COLO829 (cell line): ENCODE measurements at regions not wholly inside any gene's neighbourhood (a gene's known extent, or its start where the extent isn't known, plus 50 kb on each side); places are given as distances from the start of the nearest gene placed in this dataset.
A peak's percentile ranks its signal among the peaks of the same experiment; 100 is the strongest.

Experiments used
- DNase-seq: peaks from one replicate; pipeline ENCODE4 v3.0.0; 2012; ENCODE audit warnings: low spot score

DNA sequence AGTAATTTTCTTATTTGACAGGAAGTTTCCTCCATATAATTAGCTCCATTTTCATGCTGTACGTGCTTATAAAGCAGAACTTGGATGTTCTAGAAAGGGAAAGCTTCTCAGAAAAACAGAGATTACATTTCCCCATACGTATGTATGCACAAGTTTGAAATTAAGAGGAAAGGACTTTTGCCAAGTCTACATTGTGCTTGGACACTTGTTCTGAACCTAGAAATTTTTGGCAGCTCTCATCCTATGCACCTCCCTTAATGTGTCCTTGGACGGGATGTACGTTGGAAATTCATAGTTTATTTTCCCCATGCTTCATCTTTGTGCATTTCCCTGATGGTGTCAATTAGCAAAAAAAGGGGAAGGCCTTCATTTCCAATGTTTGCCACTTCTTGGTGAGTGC lies 322.7 kb downstream of the BLID start:
- no peak for DNase-seq

DNA sequence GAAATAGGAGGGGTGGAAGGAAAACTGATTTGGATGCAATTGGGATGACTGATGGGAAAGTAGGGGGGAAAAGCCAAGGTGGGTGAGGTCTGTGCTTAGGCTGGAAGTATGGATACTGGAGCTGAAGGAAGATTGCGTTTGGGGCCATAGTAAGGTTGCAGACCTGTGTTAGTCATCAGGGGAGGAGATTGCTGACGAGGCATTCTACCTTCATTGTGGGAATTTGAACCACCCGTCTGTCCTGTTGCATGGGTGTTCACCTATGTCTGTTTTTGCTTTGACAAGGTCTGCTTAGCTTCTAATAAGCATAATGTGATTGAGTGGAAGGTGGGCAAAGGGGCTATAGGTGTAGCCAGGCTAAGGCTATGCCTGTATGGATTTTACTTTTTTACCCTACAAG lies 323.8 kb downstream of the BLID start:
- DNase-seq = no peak

DNA sequence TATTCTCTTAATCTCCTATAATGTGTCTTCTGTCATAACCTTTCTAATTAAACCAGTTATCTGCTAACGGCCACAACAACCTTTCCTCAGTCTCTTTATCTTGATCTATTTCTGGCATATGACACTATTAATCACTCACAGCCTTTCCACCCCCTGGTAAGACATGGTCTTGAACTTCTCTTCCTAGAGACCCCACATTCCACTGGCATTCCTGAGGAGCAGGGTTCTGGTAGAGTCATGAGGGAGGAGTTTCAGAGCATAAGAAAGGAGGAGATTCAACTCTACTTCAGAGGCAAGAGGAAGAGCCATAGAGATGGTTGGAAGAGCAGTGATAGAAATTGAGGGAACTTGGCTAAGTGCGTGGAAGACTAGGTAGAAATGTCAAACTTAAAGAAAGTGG lies 325.6 kb downstream of the BLID start:
- DNase-seq = no peak

GRCh38 chr11:121780971-121781370 lies 328.2 kb upstream of the SORL1-AS1 start:
- DNase-seq = no peak

- no peak for DNase-seq
Measured at GRCh38 chr11:121777056-121777455, 324.3 kb upstream of the SORL1-AS1 start.

- no peak for DNase-seq
Measured at GRCh38 chr11:121775276-121775675, 322.5 kb upstream of the SORL1-AS1 start.

DNA sequence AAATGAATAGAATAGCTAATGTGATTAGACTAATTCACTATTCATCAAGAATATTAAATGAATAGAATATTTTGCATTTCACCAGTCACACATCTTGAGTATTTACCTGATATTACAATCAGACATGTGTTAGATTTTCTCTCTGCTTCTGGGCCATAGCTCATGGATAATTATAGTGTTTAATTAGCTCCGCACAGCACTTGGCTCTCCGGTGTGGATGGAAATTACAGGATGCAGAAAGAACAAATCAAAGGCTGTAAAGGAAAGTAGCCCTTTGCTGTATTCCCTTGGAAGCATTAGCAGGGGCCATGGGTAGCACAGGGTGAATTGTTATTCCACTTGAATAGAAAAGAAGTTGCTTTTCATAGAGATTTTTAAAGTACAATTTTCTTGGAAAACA lies 320.3 kb upstream of the SORL1-AS1 start:
- no peak for DNase-seq

DNA sequence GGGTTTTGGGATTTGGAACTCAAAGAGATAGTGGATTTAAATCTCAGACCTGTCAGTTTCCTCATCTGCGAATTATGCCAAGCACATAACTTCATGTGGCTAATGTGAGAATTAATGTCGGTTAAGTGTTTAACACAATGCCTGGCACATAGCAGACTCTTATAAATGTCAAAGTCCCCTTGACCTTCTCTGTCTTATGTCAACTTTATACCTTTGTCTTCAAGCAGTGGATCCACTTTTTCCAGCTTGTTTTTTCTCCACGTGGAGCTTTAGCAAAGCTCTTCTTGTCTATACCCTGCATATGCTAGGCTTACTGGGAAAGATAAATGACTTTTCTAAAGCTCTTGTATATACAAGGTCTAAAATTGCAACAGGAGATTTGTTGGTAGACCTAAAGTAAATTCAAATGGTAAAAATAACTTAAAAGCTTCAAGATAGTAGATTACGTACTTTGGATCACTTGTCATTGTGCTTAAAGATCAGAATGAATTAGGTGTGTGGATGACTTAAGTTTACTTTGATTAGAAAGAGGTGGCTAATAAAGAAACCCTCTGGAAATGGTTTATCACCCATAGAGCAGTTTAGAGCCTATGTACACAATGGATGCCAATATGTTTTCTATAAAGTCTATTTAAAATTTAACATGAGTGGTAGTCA lies 318.3 kb upstream of the SORL1-AS1 start:
- DNase-seq = no peak

GRCh38 chr11:121769191-121769590 lies 316.4 kb upstream of the SORL1-AS1 start:
- DNase-seq = no peak

DNA sequence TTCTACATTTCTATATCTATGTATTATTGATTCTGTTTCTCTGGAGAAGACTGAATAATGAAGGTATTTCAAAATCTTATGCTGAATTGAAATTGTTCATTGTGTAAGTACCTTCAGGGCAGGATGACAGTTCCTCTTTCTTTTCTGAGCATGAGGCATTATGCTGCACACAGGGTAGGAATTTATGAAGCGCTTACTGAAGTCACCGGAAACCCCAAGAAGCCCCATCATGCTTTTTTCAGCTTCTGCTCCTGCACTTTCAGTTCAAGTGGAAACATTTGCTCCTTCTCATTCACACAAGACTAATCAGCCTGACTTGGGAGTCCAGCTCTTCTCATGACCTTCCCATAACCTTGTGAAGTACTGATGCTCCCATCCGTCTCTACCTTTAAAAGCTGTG lies 314.7 kb upstream of the SORL1-AS1 start:
- DNase-seq = peak; percentile 5

- DNase-seq = no peak
Measured at GRCh38 chr11:121766991-121767390, 314.2 kb upstream of the SORL1-AS1 start.

GRCh38 chr11:121766166-121766565 lies 313.4 kb upstream of the SORL1-AS1 start:
- no peak for DNase-seq

DNA sequence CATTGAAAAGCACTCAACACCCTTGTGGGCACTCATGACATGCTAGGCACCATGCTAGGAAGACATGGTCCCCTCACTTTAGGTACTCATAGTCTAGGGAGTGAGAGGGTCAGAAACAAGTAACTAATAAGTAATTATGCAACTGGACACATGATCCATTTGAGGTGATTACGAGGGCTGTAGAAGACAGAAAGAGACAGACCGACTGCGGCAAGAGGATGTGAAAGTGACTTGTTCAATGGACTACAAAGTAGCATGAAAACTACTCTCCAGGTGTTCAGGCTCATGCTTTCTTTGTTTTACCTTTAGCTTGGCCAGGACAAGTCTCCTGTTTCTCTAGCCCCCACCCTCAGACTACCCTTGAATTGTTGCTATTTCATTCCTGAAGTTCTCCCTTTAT lies 310.8 kb upstream of the SORL1-AS1 start:
- no peak for DNase-seq

GRCh38 chr11:121762820-121763219 lies 310.1 kb upstream of the SORL1-AS1 start:
- DNase-seq = no peak

DNA sequence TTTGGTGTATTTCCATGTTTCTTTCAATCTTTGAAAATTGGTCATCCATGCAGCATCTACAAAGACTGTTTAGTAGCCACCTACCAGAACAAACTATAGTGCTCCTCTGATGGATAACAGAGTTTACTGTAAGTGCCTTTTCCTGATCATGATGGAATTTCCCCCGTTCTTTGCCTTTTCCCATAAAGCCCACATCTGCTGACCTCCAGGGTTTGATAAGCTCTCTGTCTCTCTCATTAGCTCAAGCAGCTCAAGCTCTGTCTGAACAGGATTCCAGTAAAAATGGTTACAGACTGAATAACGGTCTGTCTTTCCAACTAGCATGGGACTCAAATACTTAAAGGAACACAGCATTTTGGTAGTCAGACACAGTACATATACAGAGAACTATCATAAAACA lies 308.4 kb upstream of the SORL1-AS1 start:
- no peak for DNase-seq

DNA sequence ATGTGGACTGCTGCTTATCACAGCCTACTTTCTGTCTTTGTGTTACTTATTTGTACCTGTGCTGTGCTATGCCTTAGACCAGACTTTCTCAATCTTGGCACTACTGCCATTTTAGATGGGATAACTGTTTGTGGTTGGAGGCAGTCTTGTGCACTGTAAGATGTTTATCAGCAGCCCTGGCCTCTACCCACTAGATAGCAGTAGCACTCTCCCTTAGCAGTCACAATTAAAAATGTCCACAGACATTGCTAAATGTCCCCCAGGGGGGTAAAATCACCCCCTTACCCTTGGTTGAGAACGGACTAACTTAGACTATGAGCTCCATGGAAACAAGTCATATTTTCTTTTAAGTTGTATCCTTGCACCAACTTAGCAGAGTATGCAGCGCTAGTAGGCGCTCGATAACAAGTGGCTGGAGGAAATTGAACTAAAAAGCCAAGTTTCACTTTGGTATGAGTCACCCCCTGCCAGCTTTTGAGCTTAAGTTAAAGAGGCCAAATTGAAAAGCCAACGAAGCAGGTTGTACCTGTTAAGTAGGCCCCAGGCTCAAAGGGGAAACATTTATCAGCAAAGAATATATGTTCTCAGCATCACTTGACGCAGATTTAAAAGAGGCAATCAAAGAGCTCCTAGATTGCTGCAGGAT lies 304.8 kb upstream of the SORL1-AS1 start:
- no peak for DNase-seq

DNA sequence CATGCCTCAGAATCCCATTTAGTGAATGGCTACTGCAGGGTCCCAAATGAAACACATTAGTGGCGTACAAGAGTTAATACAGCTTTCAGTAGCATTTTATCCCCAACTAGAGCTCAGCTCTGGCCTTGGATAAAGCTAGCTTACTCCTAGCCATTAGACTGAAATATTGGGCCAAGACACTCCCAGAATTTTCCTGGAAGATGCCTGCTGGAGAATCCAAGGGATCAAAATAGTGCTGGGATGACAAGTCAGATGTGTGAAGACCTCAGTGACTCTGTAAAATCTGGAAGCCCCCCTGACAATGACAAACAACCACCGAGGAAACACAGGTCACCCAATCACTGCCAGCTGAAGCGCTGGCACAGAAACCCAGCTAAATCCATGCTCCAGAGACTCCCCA lies 303.1 kb upstream of the SORL1-AS1 start:
- DNase-seq = no peak

DNA sequence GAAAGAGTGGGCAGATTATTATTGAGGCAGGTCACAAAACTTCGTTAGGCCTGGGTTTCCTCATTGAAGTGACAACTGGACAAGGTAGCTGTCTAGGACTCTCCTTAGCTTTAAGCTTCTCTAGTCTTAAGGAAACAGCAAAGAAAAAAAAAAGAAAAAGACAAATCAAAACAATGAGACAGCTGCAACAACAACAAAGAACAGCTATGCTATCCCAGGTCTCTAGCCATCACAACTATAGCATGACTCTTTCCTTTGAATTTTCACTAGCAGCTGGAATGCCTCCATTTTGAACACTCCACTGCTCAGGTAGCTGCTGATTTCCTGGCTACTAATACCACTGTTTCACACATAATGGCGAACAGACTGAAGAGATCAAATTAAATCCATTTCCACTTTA lies 302.4 kb upstream of the SORL1-AS1 start:
- DNase-seq = no peak

DNA sequence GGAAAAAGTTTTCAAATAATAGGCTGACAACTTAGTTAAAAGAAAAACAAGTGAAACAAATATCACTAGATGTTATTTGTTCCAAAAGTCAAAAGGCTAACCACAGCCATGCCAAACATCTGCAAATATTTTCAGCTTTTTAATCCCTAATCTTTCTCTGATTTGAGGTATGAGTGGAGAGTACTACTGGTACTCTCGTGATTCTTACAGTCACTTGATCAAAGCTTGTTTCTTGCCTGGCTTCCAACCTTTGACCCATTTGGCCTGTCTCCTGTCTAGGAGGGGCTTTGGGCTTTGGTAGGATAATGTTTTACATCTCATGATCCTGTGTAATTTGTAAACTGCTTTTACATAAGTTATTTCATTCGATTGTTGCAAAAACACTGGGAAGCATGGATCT lies 301.8 kb upstream of the SORL1-AS1 start:
- no peak for DNase-seq

- DNase-seq = no peak
Measured at GRCh38 chr11:121749691-121750090, 296.9 kb upstream of the SORL1-AS1 start.

- DNase-seq = no peak
Measured at GRCh38 chr11:121748068-121748467, 295.3 kb upstream of the SORL1-AS1 start.

- DNase-seq = no peak
Measured at GRCh38 chr11:121743285-121743684, 290.5 kb upstream of the SORL1-AS1 start.

- DNase-seq = peak; percentile 51
Measured at GRCh38 chr11:121741761-121742361, 289.1 kb upstream of the SORL1-AS1 start.

DNA sequence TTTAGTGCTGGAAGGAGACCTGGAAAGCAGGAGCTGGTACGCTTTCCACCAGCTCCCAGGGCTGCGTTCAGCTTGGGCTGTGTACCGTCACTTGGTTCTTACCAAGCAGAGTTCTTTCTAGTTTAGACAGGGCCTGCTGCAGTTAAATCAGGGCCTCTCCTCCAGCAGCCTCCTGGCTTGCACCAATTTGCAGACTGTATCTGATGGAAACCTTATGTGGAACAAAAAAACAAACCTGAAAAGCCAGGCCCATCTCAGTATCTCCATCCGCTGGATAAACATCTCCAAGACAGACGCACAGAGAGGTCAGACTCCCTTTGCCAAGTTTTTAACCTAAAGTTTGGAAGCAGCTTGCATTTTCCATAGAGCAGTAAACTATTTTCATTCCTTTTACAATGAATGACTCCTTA lies 288.6 kb upstream of the SORL1-AS1 start:
- DNase-seq = no peak
